ENCODE measurements at regions not wholly inside any gene's neighbourhood (a gene's known extent, or its start where the extent isn't known, plus 50 kb on each side); places are given as distances from the start of the nearest gene placed in this dataset.

GRCh38 chrX:55169782-55170181, 50.4 kb upstream of the PAGE5 start:
- FAIRE-seq (no peak), DNase-seq (ENCODE audit: low read depth, low spot score) (no peak)
- BruUV-seq (replicated peaks), result no TSS peak
- Histone ChIP-seq H3K4me2 (ENCODE audit: insufficient read depth, low read length) (no peak overlapping the region), H3K79me2 (ENCODE audit: control insufficient read depth, insufficient read depth, low read length) (no peaks in the 10 kb centered on the region), H3K27me3 (ENCODE audit: control insufficient read depth in 2 of 2, insufficient read depth in 2 of 2, low read length in 2 of 2) (no peaks in the 10 kb centered on the region), H3K4me1 (ENCODE audit: control insufficient read depth, extremely low read depth, insufficient read depth, low read length) (no peaks in the 10 kb centered on the region), H3K9me1 (replicated peaks; ENCODE audit: control insufficient read depth, extremely low read depth, insufficient read depth, low read length) (no peaks in the 10 kb centered on the region), H2AFZ (ENCODE audit: low read depth, low read length) (no peak overlapping the region), H3K27ac (ENCODE audit: insufficient read depth, low read depth, low read length) (no peak overlapping the region), H3K9ac (replicated peaks; ENCODE audit: extremely low read depth, insufficient read depth, low read length) (no peak overlapping the region), H3K36me3 (ENCODE audit: control insufficient read depth in 2 of 2, extremely low read depth in 1 of 2, insufficient read depth in 2 of 2, low read length in 2 of 2) (no peaks in the 10 kb centered on the region), H3K4me3 (replicated peaks in 1 of 3; ENCODE audit: insufficient read depth in 1 of 3, low read depth in 1 of 3, low read length in 3 of 3) (no peak overlapping the region), H4K20me1 (replicated peaks; ENCODE audit: control insufficient read depth, extremely low read depth, insufficient read depth, low read length) (no peaks in the 10 kb centered on the region), H3K9me3 (replicated peaks; ENCODE audit: control insufficient read depth, insufficient read depth, low read length) (no peaks in the 10 kb centered on the region)
- dilution Hi-C loops (cut with MboI; ENCODE audit: extremely low pct_ligation_motif_present, low sequenced_read_pairs) (no loop called here), intact Hi-C loops (cut with micrococcal nuclease) (loop anchor here (10.0 kb wide), 2 partner anchors 275 to 1485 kb away; partner anchors contain the start of gene HUWE1)
- TF ChIP-seq POLR2A (IDR thresholded peaks at IDR 0.05; ENCODE audit: low read depth, low read length) (no peak), MYC (IDR thresholded peaks at IDR 0.05; ENCODE audit: low read depth, low read length) (no peak), EZH2 (IDR thresholded peaks at IDR 0.05; ENCODE audit: borderline replicate concordance, low read depth, low read length, severe bottlenecking) (no peak), FOS (IDR thresholded peaks at IDR 0.05; ENCODE audit: borderline replicate concordance, insufficient read depth, low read length) (no peak), JUN (IDR thresholded peaks at IDR 0.05; ENCODE audit: borderline replicate concordance, insufficient read depth, insufficient read length, low read depth) (no peak), MAX (IDR thresholded peaks at IDR 0.05; ENCODE audit: insufficient read depth, insufficient read length) (no peak), POLR2AphosphoS5 (IDR thresholded peaks at IDR 0.05; ENCODE audit: insufficient read depth, low read depth, low read length) (no peak)
- CTCF ChIA-PET, result no interaction called here
- POLR2A ChIA-PET, result no interaction called here
